Endothelial cell of umbilical vein (primary cell): ENCODE measurements at regions not wholly inside any gene's neighbourhood (a gene's known extent, or its start where the extent isn't known, plus 50 kb on each side); places are given as distances from the start of the nearest gene placed in this dataset.

Source experiments
- CTCF ChIP-seq, 2 donors: IDR thresholded peaks; 1 replicate in 1 of 2; 2 replicates in 1 of 2; pipeline ENCODE4 v1.5.1; 2011; ENCODE audit warnings: low read length in 2 of 2, mild to moderate bottlenecking in 2 of 2, moderate library complexity in 2 of 2, control low read depth in 1 of 2, inconsistent platforms in 1 of 2, low read depth in 1 of 2; ENCODE audit not compliant: insufficient read depth in 1 of 2; ENCODE audit errors: extremely low read depth in 1 of 2
- POLR2A ChIP-seq: IDR thresholded peaks from 2 replicates; pipeline ENCODE4 v1.6.1; 2012; ENCODE audit warnings: low read depth, mild to moderate bottlenecking, control low read depth, low read length
- POLR2AphosphoS5 ChIP-seq: IDR thresholded peaks from 2 replicates; pipeline ENCODE4 v1.6.1; 2012; ENCODE audit warnings: low read depth, mild to moderate bottlenecking, control low read depth, low read length, moderate library complexity; ENCODE audit not compliant: insufficient read depth

GRCh38 chr18:60846396-60846795 lies 473.8 kb upstream of the MC4R start:
- TF ChIP-seq CTCF (IDR thresholded peaks at IDR 0.05; ENCODE audit: extremely low read depth in 1 of 2, insufficient read depth in 1 of 2, low read depth in 1 of 2, low read length in 2 of 2), result no peak
- TF ChIP-seq POLR2A, result no peak
- TF ChIP-seq POLR2AphosphoS5, result no peak
